Right forelimb (tissue), 1 donor: ENCODE measurements at regions not wholly inside any gene's neighbourhood (a gene's known extent, or its start where the extent isn't known, plus 50 kb on each side); places are given as distances from the start of the nearest gene placed in this dataset.
A peak's percentile ranks its signal among the peaks of the same experiment; 100 is the strongest.

Experiments
- DNase-seq: peaks from one replicate; pipeline ENCODE4 v3.0.0-alpha.2; 2018

DNA sequence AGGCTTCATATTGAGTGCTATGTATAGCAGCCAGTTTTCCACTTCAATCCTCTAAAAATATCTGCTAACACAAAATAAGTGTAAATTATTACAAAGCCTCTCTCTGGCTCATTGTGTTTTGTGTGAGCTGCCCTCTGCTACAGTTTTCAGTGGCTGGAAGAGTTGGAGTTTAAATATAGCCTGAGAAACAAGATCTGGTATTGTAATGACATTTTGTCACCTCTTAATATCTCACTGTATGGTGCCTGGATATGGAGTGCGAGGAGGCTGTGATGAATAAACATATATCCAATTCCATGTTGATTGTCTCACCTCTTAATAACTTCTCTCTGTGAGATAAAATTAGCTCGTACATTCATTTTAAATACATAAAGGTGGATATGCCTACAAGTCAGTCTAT lies 269.7 kb downstream of the FLRT2 start:
- no peak for DNase-seq

DNA sequence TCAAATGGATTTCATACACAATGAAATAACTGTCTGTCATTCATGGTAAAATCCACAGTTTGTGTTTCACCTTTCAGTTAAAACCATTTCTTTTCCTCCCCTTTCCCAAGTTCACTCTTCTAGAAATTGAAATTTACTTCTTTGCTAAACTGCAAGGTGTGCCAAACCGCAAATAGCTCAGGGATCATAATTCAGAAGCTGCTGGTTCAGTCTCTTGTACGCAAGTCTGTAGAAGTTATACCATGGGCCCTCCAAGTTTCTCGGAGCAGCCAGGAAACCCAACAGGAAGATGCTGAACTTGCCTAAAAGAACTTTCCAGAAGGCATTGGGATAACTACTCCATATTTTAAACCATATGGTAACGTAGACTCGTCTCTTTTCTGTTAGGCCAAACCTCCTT lies 268.9 kb downstream of the FLRT2 start:
- peak; percentile 46 for DNase-seq

DNA sequence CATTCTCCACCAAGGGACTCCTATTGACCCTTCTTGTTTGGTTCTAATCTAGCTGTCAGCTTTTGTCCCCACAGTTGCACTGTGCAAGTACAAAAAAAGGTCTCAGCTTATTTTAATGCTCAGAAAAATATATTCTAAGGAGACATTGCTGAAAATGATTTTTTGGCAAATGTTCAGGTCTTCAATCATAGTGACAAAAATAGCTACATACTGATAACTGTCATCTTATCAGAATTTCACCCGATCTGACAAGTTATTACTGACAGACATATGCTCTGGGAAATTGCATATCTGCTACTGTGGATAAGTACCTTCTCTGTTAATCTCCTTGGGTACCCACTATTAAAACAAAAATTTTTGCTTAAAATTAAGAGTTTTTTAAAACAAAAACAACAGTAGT lies 263.6 kb downstream of the FLRT2 start:
- no peak for DNase-seq

DNA sequence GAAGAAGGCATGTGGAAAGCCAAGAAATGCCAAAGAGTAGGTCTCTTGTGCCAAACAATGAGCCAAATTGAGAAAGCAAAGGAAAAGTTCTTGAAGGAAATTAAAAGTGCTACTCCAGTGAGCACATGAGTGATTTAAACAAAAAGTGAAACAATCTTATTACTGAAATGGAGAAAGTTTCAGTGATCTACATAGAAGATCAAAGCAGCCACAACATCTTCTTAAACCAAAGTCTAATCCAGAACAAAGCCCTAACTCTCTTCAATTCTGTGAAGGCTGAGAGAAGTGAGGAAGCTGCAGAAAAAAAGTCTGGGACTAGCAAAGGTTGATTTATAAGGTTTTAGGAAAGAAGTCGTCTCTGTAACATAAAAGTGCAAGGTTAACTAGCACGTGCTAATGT lies 259.6 kb downstream of the FLRT2 start:
- DNase-seq = no peak

DNA sequence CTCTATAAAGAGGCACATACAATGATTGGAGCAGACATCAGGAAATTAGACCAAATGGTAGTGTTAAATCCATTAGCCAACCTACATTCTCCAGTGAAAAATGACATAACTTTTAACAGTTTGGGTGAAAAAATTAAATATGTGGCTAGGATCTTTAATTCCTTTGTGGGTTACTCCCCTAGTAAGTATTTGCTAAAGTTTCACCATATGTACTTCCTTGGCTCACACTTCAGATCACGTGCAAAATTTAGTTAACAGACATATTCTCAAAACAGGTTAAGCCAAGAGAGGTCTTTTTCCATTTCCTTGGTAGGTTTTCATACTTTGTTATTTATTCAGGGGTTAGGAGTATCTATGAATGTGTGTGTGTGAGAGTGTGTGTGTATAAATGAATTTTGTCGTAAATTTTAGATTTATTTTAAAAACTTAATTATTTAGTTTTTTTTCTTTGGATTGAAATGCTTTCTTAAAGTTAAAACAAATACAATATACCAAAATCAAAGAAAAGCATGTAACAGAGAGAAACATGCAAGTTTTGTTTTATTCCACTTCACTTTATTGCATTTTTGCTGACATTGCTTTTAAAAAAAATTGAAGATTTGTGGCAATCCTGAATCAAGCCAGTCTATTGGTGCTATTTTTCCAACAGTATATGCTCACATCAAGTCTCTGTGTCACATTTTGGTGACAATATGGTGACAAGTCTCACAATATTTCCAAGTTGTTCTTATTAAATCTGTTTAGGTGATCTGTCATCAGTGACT lies 258.7 kb downstream of the FLRT2 start:
- DNase-seq = no peak

DNA sequence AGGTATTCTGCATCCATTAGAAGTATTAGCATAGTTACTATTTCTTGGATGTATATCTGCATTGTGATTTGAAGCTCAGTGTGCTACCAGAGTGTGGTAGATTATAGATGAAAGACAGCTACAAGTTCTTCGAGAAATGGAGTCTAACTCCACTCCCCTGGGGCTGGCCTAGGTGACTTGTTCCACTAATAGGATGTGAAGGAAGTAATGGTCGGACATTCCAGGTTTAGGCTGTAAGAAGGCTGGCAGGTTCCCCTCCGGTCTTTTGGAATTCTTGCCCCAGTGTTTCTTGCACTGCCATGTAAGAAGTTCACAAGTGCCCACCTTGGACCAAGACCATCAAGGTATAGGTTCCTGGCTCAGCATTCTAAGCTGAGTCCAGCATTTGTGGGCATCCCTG lies 236.4 kb downstream of the FLRT2 start:
- no peak for DNase-seq

DNA sequence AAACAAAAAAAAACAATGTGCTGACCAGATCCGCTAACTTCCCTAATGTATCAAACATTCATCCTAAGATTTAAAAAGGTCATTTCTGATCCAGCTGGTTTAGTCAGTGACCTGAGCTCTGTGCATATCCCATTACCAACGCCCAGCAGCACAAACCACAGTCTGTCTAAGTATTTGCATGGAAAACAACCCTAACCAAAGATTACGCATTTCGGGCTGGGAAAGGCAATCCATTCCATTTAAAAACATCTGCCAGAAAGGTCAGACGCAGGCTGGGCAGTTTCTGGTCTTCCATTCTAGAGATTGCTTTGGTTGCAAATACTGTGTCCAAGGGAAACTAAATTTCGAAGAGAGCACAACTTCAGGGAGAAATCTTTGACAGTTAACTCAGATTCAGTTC lies 234.9 kb downstream of the FLRT2 start:
- peak; percentile 56 for DNase-seq

DNA sequence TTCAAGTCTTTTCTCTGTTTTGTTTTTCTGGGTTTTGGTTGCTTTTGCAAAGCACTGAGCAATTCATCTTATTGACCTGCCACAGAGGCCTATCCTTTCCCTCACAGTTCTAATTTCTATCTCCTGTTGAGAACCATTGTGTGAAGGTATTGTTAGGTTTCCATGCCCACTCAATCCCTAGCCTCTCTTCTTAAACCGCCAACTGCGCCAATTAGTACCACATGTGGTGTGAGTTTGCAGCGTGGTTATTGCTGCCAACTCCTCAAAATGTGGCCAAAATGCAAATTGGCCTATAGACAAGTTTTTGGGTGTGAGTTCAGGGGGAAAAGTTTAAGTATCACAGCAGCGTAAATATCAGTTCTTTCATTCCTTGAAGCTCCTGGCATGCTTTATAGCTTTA lies 232.6 kb downstream of the FLRT2 start:
- DNase-seq = peak; percentile 51

DNA sequence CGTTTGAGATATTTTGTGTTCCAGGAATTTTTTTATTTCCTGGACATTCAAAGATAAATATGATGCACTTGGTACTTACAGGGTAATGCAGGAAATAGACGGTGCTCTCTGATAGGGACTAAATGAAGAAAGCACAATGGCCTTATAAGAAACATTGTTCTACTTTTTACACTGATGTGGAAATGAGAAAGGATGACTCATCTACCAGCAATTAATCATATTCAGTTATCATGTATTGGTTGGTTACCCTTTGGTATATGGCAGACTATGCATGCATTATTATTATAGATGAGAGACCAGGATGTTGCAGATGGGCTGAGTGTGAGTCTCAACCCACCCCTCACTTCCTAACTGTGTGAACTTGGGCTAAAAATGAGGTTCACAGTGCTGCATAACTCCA lies 222.2 kb downstream of the FLRT2 start:
- no peak for DNase-seq

DNA sequence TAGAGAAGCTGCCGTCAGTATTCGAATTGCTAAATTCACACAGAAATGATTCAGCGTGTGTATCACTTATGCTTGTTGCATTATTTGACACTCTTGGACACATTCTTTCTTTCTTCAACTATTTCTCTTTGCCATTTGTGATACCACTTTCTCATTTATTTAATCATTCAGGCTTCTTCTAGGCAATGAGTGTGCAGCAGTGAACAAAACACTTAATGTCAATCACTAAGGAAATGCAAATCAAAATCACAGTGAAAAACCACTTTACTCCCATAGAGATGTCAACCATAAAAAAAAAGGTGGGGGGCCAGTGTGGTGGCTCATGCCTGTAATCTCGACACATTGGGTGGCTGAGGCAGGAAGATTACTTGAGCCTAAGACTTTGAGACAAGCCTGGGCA lies 214.6 kb downstream of the FLRT2 start:
- no peak for DNase-seq

DNA sequence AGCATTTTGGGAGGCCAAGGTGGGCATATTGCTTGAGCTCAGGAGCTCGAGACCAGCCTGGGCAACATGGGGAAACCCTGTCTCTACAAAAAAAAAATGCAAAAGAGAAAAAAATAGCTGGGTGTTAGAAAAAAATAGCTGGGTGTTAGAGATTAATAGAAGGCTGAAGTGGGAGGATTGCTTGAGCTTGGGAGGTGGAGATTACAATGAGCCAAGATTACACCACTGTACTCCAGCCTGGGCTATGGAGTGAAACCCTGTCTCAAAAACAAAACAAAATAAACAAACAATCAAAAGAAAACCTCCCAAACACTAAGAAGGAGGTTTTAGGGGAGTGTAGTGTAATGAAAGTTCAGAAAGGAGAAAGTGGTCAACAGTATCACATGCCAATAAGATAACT lies 202.1 kb downstream of the FLRT2 start:
- no peak for DNase-seq

DNA sequence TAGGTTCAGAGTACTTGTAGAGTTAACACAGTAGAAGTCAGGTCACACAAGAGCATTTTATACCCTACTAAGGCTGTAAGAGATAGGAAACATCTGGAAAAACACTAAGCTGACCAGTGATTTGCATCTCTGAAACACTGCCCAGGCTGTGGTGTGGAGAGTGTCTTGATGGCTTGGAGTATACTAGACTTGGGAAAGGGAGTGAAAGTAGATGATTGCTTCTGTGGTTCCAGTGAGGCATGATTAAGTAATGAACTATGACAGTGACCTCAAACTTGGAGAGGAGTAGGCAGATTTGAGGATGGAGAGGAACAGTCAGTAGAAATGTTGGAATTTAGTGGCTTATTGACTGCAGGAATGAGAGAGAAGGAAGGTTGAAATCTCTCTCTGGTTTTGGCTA lies 201.2 kb downstream of the FLRT2 start:
- peak; percentile 55 for DNase-seq

DNA sequence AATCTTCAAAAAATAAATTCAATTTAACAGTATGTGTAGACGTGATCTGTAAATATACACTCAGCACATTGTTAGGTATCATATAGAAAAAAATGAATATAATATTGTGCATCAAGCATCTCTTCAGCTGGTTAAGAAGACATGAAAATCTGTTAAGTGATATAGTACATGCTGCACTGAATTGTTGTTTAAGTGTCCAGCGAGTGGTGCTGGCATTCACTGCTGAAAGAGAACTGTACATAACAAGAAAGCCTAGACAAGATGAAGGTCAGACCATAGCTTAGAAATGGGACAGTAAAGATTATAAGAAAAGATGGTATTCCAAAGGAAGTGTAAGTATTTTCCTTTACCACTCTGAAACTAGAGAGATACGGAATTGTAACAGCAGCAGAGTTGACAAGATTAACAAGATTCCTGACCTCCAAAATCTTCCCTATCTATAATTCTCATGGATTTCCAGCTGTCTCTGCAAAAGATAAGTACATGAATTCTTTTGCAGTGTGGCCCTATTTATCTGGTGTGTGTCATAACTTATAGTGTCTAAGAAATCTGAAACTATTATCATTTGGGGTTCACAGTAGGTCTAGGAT lies 198.6 kb downstream of the FLRT2 start:
- DNase-seq = no peak

DNA sequence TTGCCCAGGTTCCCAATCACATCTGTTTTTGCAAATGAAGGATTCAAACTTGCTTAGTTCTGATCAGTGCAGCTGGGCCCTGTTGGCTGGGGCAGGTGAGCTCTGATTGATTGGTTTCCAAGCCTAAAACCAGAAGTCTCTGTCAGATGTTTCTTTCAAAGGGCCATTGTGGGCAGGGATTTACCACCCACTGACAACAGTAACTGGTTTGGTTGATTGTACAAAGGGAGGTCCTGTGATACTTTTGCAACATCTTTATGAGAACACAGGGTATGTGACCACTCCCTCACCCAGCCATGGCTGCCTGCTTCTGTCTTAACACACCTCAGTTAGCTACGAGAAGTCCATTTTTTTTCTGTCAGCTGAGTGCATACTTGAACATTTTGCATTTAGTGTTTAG lies 184.1 kb downstream of the FLRT2 start:
- DNase-seq = no peak

DNA sequence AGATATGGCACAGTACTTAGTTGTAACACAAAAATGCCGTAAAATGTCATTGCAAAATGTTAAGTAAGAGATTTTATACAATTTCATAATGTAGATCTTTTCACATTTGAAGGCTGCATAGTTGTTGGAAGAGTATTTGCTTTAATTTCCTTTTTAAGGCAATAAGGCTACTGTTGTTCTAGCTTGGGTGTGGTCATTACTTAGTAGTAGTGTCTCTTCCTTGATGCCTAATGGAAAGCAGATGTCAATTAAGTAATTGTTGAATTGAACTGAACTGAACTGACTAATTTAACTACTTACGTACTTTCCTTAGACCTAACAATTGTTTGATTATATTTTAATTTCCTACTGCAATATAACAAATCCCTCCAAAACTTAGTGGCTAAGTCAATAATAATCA lies 181.7 kb downstream of the FLRT2 start:
- DNase-seq = no peak
